Stimulated activated CD8-positive, alpha-beta memory T cell treated with anti-CD3 and anti-CD28 coated beads, Interleukin-7, amount 100 ng/mL, for 4 hours (primary cell): ENCODE measurements at regions not wholly inside any gene's neighbourhood (a gene's known extent, or its start where the extent isn't known, plus 50 kb on each side); places are given as distances from the start of the nearest gene placed in this dataset.
"Not testable (repeated sequence)": the region's sequence is repeated elsewhere in the genome, so short reads cannot be mapped to it uniquely, and the experiment has no call there.

Source experiments
- DNase-seq, 2 donors: peaks; one replicate each; pipeline ENCODE4 v3.0.0-alpha.2; 2020; ENCODE audit warnings: low read depth in 2 of 2

DNA sequence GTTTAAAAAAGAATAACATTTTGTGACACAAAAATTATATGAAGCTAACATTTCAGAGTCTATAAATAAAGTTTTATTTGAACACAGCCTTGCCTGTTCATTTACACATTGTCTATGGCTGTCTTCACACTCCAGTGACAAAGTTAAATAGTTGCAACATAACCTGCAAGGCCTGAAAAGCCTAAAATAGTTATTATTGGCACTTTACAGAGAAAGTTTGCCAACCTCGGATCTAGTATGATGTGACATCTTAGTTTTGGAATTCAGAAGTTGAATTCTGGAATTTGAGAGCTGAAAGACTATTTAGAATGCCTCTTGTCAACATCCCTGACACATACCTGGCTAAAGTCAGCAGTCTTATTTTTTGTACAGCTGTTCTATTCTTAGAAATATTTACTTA, 68.3 kb downstream of the DYRK2 start:
- DNase-seq = no peak

DNA sequence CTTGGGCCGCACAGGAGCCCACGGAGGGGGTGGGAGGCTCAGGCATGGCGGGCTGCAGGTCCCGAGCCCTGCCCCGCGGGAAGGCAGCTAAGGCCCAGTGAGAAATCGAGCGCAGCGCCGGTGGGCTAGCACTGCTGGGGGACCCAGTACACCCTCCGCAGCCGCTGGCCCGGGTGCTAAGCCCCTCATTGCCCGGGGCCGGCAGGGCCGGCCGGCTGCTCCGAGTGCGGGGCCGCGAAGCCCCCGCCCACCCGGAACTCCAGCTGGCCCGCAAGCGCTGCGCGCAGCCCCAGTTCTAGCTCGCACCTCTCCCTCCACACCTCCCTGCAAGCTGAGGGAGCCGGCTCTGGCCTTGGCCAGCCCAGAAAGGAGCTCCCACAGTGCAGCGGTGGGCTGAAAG, 70.8 kb downstream of the DYRK2 start:
- not testable (repeated sequence) for DNase-seq

DNA sequence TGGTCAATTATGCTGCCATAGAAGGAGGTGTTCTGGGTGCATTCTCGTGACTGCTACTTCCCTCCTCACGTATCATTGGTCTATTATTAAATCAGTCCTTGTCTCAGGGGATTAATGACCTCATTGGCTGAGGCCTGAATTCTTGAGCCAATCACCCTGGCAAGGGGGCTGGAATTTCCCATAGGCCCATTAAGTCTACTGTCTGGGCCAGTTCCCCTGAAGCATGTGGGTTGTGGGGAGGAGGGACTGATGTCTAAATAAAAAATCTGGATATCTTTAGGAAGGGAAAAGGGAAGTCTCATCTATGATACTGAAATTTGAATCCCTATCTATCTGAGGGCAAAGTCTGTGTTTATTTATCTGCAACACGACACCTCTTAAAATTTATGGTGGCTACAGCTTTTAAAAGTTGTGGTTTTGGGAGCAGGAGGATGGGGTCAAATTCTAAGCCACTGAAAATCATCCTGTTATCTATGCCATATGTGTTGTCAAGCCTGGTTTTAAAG, 71.9 kb downstream of the DYRK2 start:
- DNase-seq = no peak

DNA sequence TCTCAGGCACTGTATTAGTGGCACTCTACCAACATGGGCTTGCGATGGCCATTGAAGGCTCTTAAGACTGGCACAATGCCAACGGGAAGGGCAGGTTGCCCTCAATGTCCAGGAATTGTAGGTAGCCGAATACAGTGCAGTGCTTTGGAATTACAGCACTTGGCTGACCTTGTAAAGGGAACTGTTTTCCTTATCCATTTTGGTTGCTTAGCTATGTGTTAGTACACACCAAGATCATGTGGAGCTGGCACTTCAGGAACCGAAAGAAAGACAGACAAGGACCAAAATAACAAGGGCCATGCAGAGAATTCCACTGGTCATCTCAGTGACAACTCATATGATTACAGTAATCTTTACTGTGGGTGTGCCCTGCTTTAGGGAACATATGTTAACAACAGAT, 72.7 kb downstream of the DYRK2 start:
- DNase-seq = no peak

DNA sequence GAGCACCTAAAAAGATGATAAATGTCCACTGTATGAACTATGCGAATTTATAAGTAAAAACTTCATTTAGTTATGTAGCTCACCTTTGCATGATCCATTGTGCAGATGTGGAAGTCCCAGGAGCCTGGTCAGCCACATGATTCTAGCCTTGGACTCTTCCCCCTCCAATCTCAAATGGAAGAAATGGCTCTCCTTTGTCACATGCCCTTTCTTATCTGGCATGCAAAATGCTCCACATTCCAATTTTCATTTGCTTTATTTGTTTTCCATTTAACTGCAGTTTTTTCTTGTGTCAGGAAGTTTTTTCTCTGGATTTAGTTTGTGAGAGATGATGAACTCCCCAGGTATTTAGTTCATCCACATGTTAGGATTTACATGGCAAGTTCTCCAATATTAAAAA, 73.8 kb downstream of the DYRK2 start:
- no peak for DNase-seq

DNA sequence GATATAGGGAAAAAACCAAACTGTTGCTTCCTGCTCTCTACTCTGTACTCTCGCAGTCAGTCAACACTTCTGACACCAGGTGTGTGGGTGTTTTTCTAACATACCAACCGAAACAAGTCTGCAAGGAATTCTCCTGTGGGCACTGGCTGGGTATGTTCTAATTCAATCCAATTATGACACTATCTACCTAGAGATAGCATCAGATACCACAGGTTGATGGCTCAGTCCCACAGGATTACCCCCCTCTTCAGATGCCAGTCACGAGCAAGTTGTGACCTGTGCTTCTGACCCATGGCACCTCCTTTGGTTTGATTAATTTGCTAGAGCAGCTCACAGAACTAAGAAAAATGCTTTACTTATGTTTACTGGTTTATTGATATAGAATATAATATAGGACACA, 78.3 kb downstream of the DYRK2 start:
- DNase-seq = no peak

DNA sequence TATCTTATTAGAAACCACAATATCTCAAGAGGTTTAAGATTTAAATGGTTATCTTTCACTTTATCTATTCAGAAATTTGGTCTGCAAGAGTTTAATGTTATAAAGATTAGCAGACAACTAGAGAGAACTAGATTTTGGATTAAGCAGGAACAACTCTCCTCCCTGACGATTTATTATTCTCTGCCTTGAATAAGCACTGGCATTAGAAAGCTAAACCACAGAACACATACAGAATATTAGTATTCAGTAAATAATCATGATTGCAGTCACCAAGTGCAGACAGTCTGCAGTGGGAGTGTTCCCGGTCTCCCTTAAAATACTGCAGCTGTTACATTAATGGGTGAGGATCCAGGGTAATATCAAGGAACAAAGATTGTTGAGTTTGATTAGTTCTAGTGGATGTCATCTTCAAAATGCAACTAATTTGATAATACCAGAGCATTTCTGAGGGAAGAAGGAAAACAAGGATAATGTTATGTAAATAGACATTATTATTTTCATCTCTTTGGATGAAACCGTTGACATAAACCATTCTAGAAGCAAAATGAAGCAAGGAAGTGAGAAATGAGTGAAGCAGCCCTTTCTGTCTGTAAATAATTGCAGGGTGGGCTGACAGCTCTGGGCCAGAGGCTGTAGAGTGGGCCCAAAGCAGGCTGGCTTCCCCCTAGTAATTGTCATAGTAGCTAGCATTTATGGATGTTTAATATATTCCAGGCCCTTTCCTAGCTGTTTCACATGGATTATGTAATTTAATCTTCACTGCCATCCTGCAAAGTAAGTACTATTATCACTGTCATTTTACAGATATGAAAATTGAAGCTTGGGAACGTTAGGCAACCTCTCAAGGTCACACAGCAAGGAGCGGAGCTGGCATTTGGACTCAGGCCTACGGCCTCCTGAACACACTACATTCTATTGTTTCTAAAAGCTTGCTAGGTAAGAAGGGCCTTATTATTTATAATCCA, 79.4 kb downstream of the DYRK2 start:
- DNase-seq = no peak

DNA sequence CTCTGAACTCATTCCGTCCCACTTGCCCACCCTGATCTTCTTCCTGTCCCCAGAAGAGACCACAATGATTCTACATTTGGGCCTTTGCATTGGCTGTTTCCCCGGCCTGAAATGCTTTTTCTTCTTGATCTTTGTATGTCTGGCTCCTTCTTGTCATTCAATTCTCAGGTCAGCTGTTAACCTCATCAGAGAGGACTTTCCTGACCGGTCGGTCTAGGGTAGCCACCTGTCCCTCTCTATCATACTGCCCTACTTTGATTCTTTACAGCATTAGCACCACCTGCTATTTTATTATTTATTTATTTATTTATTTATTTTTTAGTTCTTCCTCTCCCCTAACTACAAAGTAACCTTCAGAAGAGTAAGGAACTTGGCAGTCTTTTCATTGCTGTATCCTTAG, 84.3 kb downstream of the DYRK2 start:
- no peak for DNase-seq

DNA sequence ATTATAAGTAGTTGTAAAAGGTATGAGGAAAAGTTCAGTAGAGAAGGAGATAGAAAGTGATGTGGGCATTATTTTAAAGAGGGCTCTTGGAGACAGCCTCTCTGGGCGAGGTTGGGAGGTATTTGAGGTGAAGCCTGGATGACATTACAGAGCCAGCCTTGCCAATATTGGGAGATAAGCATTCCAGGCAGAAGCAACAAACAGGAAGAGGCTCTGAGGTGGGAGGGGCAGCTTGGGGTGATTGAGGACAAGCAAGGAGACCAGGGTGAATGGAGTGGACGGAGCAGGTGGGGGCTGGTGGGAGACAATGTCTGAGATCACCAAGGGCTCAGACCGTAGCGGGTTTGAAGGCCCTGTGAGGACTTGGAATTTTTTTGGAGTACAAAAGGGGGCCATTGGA, 87.3 kb downstream of the DYRK2 start:
- DNase-seq = no peak

DNA sequence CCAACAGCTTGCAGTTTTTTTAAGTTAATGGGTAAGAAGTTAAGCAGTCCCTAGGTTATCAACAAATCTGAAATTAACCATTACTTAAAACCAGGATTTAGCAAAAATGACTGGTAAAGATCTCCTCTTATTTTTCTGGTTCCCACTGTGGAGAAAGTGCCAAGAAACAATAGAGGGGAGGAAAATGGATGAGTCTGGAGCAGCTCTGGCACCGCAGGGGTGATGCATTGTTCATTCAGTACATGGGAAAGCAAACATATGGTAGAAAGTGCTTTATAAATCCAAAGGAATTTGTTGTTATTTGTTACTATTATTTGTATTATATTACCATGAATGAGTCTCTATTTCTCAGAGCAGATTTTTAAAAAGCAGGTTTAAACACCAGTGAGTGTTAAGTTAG, 92.2 kb downstream of the DYRK2 start:
- no peak for DNase-seq

DNA sequence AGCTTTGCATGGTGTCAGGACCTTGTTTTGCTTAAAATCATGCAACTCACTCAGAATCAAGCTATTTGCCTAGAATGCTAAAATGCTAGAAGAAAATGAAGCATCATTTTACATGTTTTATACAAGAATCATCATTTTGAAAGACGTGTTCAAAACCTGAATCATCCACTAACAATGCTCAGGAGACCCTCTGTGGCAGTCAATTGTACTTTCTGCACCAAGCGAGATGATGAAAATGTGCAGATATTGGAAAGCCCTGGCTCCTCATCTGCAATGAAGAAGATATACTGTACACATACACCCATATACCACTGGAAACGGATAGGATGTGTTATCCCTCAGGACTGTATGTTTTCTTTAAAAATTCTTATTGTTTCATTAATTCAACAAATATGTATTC, 92.7 kb downstream of the DYRK2 start:
- no peak for DNase-seq

DNA sequence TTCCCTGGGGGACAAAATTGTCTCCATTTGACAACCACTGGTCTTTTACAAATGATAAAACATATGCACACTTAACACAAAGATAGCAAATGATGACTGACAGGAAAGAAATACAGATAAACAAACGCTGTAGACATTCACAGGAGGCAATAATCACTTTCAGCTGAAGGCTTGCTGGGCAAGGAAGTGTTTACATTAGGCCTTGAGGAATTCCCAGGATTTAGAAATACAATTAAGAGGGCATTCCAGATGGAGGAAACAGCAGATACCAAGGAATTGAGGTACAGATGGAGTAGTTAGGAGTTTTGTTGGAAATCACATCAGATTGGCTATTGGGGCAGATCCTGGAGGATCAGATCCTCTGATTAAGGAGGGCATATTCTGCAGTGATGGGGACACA, 93.9 kb downstream of the DYRK2 start:
- no peak for DNase-seq

DNA sequence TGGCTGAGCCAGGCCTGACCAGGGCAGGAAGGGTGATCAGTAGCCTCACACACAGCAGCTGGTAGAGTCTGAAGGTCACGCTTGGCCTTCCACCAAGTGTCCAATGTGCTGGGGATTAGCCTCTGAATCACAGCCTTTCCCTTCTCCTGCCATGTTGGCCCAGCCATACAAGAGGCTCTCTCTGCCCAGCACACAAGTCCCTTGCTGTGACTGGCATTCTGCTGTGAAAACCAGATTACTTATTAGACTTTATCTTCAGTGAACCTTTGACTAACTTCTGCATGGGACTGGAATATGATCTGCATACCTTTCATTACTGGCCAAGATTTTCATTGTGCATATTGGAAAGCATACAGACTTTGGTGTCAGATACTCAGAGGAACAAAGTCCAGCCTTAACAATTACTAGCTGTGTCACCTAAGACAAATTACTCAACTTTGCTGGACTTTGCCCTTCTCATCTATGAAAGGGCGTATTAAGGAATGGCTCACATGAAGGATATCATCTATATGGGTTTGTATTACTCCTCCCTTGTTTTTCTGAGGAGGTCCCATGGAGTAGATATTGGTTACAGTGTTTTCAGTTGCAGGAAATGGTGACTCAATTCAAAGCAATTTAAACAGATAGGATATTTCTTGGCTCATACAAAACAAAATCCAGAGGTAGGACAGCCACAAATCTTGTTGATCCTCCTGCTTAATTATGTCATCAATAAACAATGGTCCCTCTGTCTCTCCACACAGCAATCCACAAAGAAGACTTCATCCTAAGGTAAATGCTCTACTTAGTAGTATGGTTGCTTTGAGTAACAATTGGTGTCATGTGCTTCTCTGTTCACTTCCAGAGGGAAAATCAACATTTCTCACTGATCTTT, 99.6 kb downstream of the DYRK2 start:
- no peak for DNase-seq

DNA sequence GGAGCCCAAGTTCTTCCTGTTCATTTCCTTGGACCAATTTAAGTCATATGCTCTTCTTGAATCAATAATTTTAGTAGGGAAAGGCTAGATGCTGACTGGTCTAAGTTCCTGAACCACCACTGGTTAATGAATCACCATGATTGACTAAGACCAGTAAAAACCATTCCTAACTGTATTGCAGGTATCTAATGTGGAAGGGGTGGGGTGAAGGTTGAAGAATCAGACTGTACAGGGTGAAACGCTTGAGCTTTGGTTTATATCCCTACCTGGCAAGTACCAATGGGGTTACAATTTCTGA, 100.1 kb downstream of the DYRK2 start:
- DNase-seq = no peak

DNA sequence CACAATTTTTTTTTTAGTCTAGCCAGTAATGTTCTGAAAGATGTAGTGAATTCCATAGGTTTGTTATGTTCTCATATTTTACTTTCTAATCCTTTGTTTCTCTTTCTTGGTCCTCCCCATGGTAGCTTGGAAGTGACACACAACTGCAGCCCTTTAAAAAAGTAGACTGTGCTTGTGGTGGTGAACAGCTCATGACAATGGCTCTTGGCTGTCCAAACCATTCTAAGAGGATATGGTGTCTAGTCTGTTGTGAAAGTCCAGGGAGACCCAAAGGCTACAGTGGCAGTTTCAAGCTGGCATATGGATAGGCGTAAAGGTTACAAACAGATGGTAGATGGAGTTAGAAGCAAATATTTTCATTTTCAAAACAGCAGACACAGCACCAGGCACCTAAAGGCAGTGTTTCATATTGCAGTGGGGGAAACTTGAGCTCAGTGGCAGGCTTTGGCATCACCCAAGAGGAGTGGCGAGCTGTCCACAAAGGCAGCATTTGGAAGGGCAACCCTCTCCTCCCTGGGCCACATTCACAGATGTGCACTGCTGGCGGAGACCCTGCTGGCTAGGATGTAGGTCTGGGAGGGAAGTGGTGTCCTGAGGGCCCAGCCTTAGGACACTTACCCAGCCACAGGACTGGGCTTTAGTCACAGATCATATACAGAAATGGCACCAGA, 102.1 kb downstream of the DYRK2 start:
- no peak for DNase-seq

DNA sequence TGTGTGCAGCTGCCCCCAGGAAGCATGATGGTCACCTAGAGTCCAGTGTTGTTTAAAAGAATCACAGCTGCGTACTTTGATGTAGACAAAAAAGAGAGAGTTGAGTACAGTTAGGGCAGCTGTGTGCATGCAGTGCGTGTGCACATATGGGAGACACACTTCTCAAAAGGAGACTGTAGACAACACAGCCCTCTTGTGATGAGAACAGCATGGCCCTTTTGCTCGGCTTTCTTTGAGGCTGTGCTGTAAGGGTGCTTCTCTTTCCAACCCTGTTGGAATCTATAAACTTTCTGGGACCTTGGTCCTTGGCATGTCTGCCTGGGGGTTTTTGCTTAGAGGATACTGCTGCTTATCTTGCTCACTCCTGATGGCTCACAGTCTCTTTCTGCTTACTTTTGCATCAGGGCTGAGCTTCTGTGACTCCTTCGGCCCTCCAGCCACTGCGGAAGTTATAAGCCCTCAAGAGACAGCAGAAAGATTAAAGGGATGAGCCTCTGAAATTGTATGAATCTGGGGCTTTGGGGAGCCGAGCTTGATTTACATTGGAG, 102.9 kb downstream of the DYRK2 start:
- no peak for DNase-seq

DNA sequence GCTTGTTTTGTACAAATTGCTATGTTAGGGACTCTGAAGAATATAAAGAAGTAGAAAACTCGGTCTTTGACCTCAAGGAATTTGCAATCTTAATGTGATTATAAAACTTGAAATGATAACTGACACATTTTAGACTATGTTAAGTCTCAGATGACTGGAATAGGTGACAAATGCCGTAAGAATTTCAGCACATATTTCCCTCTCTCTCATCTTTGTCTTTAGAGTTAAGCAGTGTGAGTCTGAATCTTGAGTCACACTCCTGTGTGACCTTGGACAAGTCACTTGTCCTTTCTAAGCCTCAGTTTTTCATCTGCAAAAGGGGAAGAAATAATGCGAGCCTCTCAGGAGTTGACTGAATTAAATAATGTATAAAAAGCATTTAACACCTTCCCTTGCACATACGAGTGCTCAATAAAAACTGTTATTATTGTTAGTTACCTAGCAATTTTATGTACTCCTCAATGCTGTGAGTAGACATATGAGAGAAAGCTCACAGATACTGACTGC, 103.7 kb downstream of the DYRK2 start:
- DNase-seq = no peak

DNA sequence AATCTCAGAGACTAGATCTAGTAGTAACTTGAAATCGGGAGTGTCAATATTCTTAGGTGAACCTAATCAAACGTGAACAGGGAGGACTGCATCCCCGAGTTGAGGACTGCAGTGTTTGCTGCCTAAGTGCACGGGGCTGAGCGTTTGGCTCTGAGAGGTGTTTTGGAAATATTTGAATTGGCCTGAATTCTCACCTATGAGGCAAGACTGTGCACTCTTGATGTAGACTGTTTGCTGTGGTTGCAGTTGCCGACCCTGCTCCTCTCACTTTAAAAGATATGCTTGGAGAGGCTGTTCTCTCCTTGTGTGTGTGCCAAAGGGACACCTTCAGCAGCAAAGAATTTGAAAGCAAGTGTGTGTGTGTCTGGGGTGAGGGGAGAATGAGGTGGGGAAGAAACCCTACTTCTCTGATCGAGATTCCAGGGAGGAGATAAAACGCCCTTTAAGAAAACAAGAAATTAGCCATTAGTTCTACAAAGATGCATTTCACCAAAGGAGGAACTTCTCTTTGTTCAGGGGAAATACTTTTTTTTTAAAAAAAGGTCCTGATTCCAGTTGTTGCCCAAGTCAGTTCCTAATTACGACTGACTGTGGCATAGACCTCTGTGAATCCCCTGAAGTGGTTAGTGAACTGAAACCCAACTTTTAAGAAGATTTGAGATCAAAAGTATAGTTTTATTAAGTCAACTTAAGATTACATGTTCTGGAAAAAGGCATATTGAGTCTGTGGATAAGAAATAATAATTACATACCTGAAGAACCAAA, 106.6 kb downstream of the DYRK2 start:
- DNase-seq = no peak

DNA sequence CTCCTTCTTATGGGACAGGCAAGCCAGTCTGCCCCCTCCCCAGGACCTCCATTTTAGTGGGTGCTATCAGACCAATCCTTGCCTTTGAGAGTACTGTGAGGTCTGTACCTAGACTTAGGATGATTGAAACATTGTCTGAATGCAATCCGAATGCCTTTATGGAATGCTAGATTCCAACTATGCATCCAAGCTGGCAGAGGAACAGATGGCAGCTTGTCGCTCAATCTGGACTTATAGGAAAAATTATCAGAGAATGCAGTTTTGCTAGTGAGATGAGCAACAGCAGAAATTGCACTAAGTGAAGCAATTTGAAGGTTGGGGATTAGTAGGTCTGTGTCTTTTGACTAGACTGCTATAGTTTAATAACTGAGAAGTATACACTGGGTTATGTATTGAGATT, 109.1 kb downstream of the DYRK2 start:
- DNase-seq = no peak

DNA sequence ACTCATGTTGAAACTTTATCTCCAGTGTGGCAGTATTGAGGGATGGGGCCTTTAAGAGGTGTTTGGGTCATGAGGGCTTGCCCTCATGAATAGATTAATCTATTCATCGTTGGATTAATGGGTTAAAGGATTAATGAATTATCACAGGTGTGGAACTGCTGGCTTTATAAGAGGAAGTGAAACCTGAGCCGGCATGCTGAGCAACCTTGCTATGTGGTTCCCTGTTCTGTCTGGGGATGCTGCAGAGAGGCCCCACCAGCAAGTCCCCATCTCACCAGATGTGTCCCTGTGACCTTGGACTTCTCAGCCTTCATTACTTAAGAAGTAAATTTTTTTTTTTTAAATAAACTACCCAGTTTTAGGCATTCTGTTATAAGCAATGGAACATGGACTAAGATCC, 109.6 kb downstream of the DYRK2 start:
- DNase-seq = no peak

DNA sequence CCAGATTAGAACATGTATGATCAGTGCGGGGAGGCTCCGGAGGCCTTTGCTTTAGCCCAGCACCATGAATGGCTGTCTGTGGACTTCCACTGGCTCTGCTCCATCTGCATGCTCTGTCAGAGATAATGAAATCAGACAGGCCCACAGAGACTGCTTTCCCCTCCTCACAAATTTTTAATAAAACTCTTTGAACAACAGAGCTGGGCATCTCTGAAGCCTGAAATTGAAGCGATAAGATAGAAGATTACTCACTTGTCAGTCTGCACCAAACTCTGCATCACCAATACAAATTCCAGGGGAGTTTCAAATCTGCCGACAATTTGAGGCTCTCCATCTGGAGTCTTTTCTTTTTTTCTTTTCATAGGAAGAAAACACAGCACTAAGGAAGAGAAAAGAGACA, 110.0 kb downstream of the DYRK2 start:
- DNase-seq = no peak
